Sigmoid colon (tissue), 4 donors: ENCODE measurements at regions not wholly inside any gene's neighbourhood (a gene's known extent, or its start where the extent isn't known, plus 50 kb on each side); places are given as distances from the start of the nearest gene placed in this dataset.

ENCODE experiments used
- EP300 ChIP-seq, 4 donors: sonication (generic); formaldehyde crosslinking; IDR thresholded peaks; one replicate each; pipeline ENCODE4 v1.6.1; 2017; ENCODE audit warnings: antibody characterized with exemption in 4 of 4
- POLR2A ChIP-seq, 2 donors: fragments of 450-650 bp; IDR thresholded peaks; one replicate each; pipeline ENCODE4 v1.6.1; 2016; ENCODE audit warnings: antibody characterized with exemption in 2 of 2, mild to moderate bottlenecking in 2 of 2, moderate library complexity in 2 of 2
- TF ChIP-seq, protein P1 (sequence below), 4 experiments: fragments of 450-650 bp in 3 of 4; fragments of 200-600 bp in 1 of 4; IDR thresholded peaks; one replicate each; pipeline ENCODE4 v1.5.1; 2016 to 2019; ENCODE audit warnings: antibody characterized with exemption in 4 of 4, mild to moderate bottlenecking in 3 of 4, moderate library complexity in 2 of 4

DNA sequence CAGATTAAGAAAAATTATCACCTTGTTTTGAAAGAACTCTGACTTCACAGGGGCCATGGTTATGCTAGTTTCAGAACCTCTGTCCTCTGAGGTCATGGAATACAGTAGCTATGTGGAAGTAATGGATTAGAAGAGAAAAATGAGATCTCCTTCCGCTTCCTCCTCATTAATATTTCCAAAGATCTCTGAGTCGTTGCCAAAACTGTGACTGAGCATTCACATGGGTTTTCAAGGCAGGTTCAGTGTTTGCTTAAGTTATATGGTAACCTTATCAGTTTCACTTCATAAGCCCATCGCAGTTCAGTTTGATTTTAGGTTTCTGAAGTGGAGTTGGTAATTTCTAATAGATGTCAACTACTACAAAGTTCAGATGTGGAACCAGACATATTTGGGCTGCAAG, 321.2 kb upstream of the SOX9 start:
- TF ChIP-seq, protein P1, sequence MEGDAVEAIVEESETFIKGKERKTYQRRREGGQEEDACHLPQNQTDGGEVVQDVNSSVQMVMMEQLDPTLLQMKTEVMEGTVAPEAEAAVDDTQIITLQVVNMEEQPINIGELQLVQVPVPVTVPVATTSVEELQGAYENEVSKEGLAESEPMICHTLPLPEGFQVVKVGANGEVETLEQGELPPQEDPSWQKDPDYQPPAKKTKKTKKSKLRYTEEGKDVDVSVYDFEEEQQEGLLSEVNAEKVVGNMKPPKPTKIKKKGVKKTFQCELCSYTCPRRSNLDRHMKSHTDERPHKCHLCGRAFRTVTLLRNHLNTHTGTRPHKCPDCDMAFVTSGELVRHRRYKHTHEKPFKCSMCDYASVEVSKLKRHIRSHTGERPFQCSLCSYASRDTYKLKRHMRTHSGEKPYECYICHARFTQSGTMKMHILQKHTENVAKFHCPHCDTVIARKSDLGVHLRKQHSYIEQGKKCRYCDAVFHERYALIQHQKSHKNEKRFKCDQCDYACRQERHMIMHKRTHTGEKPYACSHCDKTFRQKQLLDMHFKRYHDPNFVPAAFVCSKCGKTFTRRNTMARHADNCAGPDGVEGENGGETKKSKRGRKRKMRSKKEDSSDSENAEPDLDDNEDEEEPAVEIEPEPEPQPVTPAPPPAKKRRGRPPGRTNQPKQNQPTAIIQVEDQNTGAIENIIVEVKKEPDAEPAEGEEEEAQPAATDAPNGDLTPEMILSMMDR (IDR thresholded peaks at IDR 0.05) = no peak
- no peak for TF ChIP-seq EP300 (IDR thresholded peaks at IDR 0.05)
- TF ChIP-seq POLR2A (IDR thresholded peaks at IDR 0.05) = no peak
